ENCODE measurements at regions not wholly inside any gene's neighbourhood (a gene's known extent, or its start where the extent isn't known, plus 50 kb on each side); places are given as distances from the start of the nearest gene placed in this dataset.

DNA sequence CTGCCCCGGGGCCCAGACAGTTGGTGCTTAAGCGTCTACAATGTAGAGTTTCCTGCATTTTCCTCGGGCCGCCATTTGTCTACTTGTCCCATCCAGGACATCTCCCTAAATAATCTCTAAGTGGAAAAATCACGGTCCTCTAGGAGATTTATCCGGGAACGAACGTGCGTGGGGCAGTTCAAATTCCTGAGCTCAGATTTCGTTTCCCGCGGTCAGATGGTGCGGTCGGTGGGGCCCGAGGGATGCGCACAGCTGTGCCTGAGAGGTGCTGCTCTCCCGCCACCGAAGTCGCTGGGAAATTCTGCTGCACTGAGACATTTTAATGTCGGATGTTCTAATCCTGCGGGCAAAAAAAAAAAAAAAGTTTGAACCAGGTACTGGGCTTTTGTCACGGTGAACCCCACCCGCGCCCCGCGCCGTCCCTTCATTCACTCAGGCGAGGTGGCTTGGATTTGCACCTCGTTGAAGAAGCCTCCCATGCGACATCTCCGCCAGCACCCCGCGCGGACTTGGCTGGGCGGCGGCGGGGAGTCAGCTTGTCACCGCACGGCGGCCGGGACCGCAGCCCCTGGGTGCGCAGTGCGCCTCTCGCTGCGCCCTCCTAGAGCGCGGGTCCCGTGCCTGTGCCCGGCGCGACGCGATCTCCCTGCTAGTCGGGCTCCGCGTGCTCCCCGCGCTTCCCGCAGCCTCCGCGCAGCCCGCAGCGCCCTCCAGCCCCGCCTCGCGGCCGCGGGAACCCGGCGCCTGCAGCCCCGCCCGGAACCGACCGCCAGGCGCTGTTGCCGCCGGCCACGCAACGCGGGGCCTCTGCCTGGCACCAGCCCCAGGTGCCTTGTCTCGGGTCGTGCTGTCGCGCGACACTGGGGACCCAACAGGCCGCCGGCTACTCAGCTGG, 191.9 kb upstream of the TCF4 start:
- TF ChIP-seq POLR2A (IDR thresholded peaks at IDR 0.05) = no peak
- TF ChIP-seq, protein P1, sequence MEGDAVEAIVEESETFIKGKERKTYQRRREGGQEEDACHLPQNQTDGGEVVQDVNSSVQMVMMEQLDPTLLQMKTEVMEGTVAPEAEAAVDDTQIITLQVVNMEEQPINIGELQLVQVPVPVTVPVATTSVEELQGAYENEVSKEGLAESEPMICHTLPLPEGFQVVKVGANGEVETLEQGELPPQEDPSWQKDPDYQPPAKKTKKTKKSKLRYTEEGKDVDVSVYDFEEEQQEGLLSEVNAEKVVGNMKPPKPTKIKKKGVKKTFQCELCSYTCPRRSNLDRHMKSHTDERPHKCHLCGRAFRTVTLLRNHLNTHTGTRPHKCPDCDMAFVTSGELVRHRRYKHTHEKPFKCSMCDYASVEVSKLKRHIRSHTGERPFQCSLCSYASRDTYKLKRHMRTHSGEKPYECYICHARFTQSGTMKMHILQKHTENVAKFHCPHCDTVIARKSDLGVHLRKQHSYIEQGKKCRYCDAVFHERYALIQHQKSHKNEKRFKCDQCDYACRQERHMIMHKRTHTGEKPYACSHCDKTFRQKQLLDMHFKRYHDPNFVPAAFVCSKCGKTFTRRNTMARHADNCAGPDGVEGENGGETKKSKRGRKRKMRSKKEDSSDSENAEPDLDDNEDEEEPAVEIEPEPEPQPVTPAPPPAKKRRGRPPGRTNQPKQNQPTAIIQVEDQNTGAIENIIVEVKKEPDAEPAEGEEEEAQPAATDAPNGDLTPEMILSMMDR (IDR thresholded peaks at IDR 0.05) = peak in 3 of 6 experiments; percentile 11 to 36 (median 19)
- intact Hi-C loops (cut with DNase I) = loop anchor here (10.0 kb wide), 1 partner anchor 365 kb away; no protein-coding TSS in a partner anchor
- Histone ChIP-seq H3K27me3 (no peaks in the 10 kb centered on the region), H3K9me3 (no peaks in the 10 kb centered on the region), H3K27ac (peak overlapping the region in 2 of 3 donors; percentile 48 to 73), H3K4me1 (no peaks in the 10 kb centered on the region), H3K36me3 (no peaks in the 10 kb centered on the region), H3K4me3 (replicated peaks in 1 of 3) (peak overlapping the region; percentile 15 to 40 (median 18))
- DNase-seq = peak; percentile 5 to 6
- 4% methylated on average over 41 to 57 of the region's 88 CpGs for WGBS, 2 donors

- Histone ChIP-seq H3K9me3 (no peaks in the 10 kb centered on the region), H3K4me3 (replicated peaks in 1 of 3) (peak overlapping the region in 2 of 3 donors; percentile 15 to 40), H3K27ac (peak overlapping the region in 2 of 3 donors; percentile 29 to 73), H3K36me3 (no peaks in the 10 kb centered on the region), H3K4me1 (no peaks in the 10 kb centered on the region), H3K27me3 (no peaks in the 10 kb centered on the region)
- DNase-seq = no peak
- intact Hi-C loops (cut with DNase I) = no loop called here
- TF ChIP-seq, protein P1 (IDR thresholded peaks at IDR 0.05) = no peak
- TF ChIP-seq POLR2A (IDR thresholded peaks at IDR 0.05) = no peak
- WGBS, 2 donors = 46 to 48% methylated on average over 17 of the region's 17 CpGs
Measured at GRCh38 chr18:55778788-55779690, 191.0 kb upstream of the TCF4 start.

GRCh38 chr18:55777666-55778304, 189.8 kb upstream of the TCF4 start:
- H3K27me3 ChIP-seq = no peaks in the 10 kb centered on the region

GRCh38 chr18:55775972-55776371, 188.0 kb upstream of the TCF4 start:
- Histone ChIP-seq H3K36me3 (no peaks in the 10 kb centered on the region), H3K27me3 (no peaks in the 10 kb centered on the region), H3K4me3 (replicated peaks in 1 of 3) (no peak overlapping the region), H3K9me3 (no peaks in the 10 kb centered on the region), H3K4me1 (no peaks in the 10 kb centered on the region), H3K27ac (no peak overlapping the region)
- intact Hi-C loops (cut with DNase I) = no loop called here
- TF ChIP-seq, protein P1 (IDR thresholded peaks at IDR 0.05) = no peak
- no peak for TF ChIP-seq POLR2A (IDR thresholded peaks at IDR 0.05)
- 43 to 49% methylated on average over 2 of the region's 2 CpGs for WGBS, 2 donors
- DNase-seq = no peak

More at GRCh38 chr18:55777666-55778304, 189.8 kb upstream of the TCF4 start:
- H3K36me3 ChIP-seq = no peaks in the 10 kb centered on the region
- no peak overlapping the region for H3K27ac ChIP-seq
- H3K4me3 ChIP-seq (replicated peaks in 1 of 3) = no peak overlapping the region
- H3K9me3 ChIP-seq = no peaks in the 10 kb centered on the region
- DNase-seq = no peak
- no peak for TF ChIP-seq POLR2A (IDR thresholded peaks at IDR 0.05)
- TF ChIP-seq, protein P1 (IDR thresholded peaks at IDR 0.05) = no peak
- 90% methylated on average over 5 of the region's 5 CpGs for WGBS, 2 donors
- intact Hi-C loops (cut with DNase I) = no loop called here
- no peaks in the 10 kb centered on the region for H3K4me1 ChIP-seq
